Peyer's patch (tissue), 4 donors: ENCODE measurements at regions not wholly inside any gene's neighbourhood (a gene's known extent, or its start where the extent isn't known, plus 50 kb on each side); places are given as distances from the start of the nearest gene placed in this dataset.

ENCODE experiments used
- CTCF ChIP-seq, 6 experiments: fragments of 450-650 bp in 4 of 6; fragments of 200-600 bp in 2 of 6; sonication (generic) in 1 of 6; IDR thresholded peaks; one replicate each; pipeline ENCODE4 v1.5.1; 2017 to 2019; ENCODE audit warnings: antibody characterized with exemption in 6 of 6, mild to moderate bottlenecking in 3 of 6, moderate library complexity in 1 of 6
- POLR2A ChIP-seq, 2 donors: fragments of 450-650 bp; IDR thresholded peaks; one replicate each; pipeline ENCODE4 v1.5.1; 2017; ENCODE audit warnings: antibody characterized with exemption in 2 of 2, mild to moderate bottlenecking in 2 of 2, moderate library complexity in 2 of 2

- TF ChIP-seq CTCF (IDR thresholded peaks at IDR 0.05) (no peak), POLR2A (IDR thresholded peaks at IDR 0.05) (no peak)
These were observed 244.3 kb upstream of the NRIP1 start for GRCh38 chr21:15309022-15309590.
